HUDEP-2 (cell line): ENCODE measurements at regions not wholly inside any gene's neighbourhood (a gene's known extent, or its start where the extent isn't known, plus 50 kb on each side); places are given as distances from the start of the nearest gene placed in this dataset.
A peak's percentile ranks its signal among the peaks of the same experiment; 100 is the strongest.

Experiments
- DNase-seq, 76 experiments: peaks; one replicate each; lab custom pipeline; 2025; ENCODE audit not compliant: unreplicated experiment in 76 of 76; lab: John Stamatoyannopoulos, UW

- DNase-seq, result no peak
Measured at GRCh38 chr5:73395256-73395655, 53.3 kb downstream of the FOXD1 start.

GRCh38 chr5:73394610-73395009 is 54.0 kb downstream of the FOXD1 start:
- DNase-seq, result no peak

GRCh38 chr5:73393611-73394489 is 54.7 kb downstream of the FOXD1 start:
- DNase-seq, result no peak

GRCh38 chr5:73392775-73393174 is 55.8 kb downstream of the FOXD1 start:
- DNase-seq, result no peak

GRCh38 chr5:73391441-73391881 is 57.1 kb downstream of the FOXD1 start:
- DNase-seq, result no peak

GRCh38 chr5:73390972-73391371 is 57.6 kb downstream of the FOXD1 start:
- no peak for DNase-seq

- no peak for DNase-seq
Measured at GRCh38 chr5:73388740-73389139, 59.8 kb downstream of the FOXD1 start.

- DNase-seq, result no peak
Measured at GRCh38 chr5:73388306-73388684, 60.3 kb downstream of the FOXD1 start.

- no peak for DNase-seq
Measured at GRCh38 chr5:73387601-73388305, 60.8 kb downstream of the FOXD1 start.

GRCh38 chr5:73387149-73387591 is 61.4 kb downstream of the FOXD1 start:
- no peak for DNase-seq

- no peak for DNase-seq
Measured at GRCh38 chr5:73384861-73385260, 63.7 kb downstream of the FOXD1 start.

- no peak for DNase-seq
Measured at GRCh38 chr5:73382401-73382740, 66.2 kb downstream of the FOXD1 start.

- DNase-seq, result no peak
Measured at GRCh38 chr5:73381590-73382400, 66.8 kb downstream of the FOXD1 start.

- DNase-seq, result no peak
Measured at GRCh38 chr5:73380710-73381589, 67.6 kb downstream of the FOXD1 start.

- DNase-seq, result peak in 2 of 76 experiments; percentile 0 to 2
Measured at GRCh38 chr5:73380041-73380440, 68.5 kb downstream of the FOXD1 start.

GRCh38 chr5:73379435-73379834 is 69.1 kb downstream of the FOXD1 start:
- no peak for DNase-seq

GRCh38 chr5:73378765-73379164 is 69.8 kb downstream of the FOXD1 start:
- DNase-seq, result no peak

GRCh38 chr5:73378070-73378469 is 70.5 kb downstream of the FOXD1 start:
- DNase-seq, result no peak

- no peak for DNase-seq
Measured at GRCh38 chr5:73376618-73377170, 71.9 kb downstream of the FOXD1 start.

- no peak for DNase-seq
Measured at GRCh38 chr5:73375949-73376348, 72.6 kb downstream of the FOXD1 start.
